Ectodermal cell (in vitro differentiated cells): ENCODE measurements at regions not wholly inside any gene's neighbourhood (a gene's known extent, or its start where the extent isn't known, plus 50 kb on each side); places are given as distances from the start of the nearest gene placed in this dataset.

Experiments
- H3K27ac ChIP-seq: 2 replicates; pipeline ENCODE4 v1.7.0; 2013; ENCODE audit warnings: mild to moderate bottlenecking, low read depth, low read length; ENCODE audit not compliant: insufficient read depth, poor library complexity, severe bottlenecking
- H3K27me3 ChIP-seq: 2 replicates; pipeline ENCODE4 v1.7.0; 2013; ENCODE audit warnings: mild to moderate bottlenecking, low read length; ENCODE audit not compliant: insufficient read depth, control insufficient read depth, poor library complexity, severe bottlenecking
- H3K36me3 ChIP-seq: one replicate; pipeline ENCODE4 v1.7.0; 2013; ENCODE audit warnings: low read length; ENCODE audit not compliant: control insufficient read depth, insufficient read depth
- H3K4me1 ChIP-seq: one replicate; pipeline ENCODE4 v1.7.0; 2013; ENCODE audit warnings: low read length; ENCODE audit not compliant: control insufficient read depth, insufficient read depth
- H3K4me3 ChIP-seq: 2 replicates; pipeline ENCODE4 v1.7.0; 2013; ENCODE audit warnings: low read depth, low read length, control low read depth; ENCODE audit not compliant: insufficient read depth
- H3K9me3 ChIP-seq: 2 replicates; pipeline ENCODE4 v1.7.0; 2013; ENCODE audit warnings: mild to moderate bottlenecking, low read length, moderate library complexity; ENCODE audit not compliant: control insufficient read depth
- WGBS, 2 experiments: methylation state at CpG; one replicate each; pipeline ENCODE4 v1.1.7; 2013; ENCODE audit warnings: missing lambda C conversion rate in 2 of 2; 5-methylcytosine and 5-hydroxymethylcytosine counted together

DNA sequence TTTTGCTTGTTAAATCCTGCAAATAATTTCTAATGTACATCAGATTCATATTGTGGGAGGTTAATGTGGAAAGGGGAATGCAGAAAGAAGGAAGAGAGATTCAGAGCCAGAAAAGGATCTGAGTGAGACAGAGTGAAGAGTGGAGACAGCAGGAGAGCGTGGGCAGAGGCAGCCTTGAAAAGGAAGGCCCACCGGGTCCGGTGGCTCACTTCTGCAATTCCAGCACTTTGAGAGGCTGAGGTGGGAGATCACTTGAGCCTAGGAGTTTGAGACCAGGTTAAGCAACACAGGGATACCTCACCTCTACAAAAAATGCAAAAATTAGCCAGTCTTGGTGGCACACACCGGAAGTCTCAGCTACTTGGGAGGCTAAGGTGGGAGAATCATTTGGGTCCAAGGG is 222.0 kb upstream of the RAB4A start:
- Histone ChIP-seq H3K4me1 (no peaks in the 10 kb centered on the region), H3K27me3 (no peaks in the 10 kb centered on the region), H3K9me3 (no peaks in the 10 kb centered on the region), H3K4me3 (no peak overlapping the region), H3K36me3 (no peaks in the 10 kb centered on the region), H3K27ac (no peak overlapping the region)
- WGBS, 2 experiments: 94 to 95% methylated on average over 4 of the region's 4 CpGs

- no peaks in the 10 kb centered on the region for H3K9me3 ChIP-seq
- no peaks in the 10 kb centered on the region for H3K27me3 ChIP-seq
- H3K36me3 ChIP-seq: no peaks in the 10 kb centered on the region
- 100% methylated on average over 1 of the region's 1 CpG for WGBS, 2 experiments
- H3K27ac ChIP-seq: no peak overlapping the region
- no peaks in the 10 kb centered on the region for H3K4me1 ChIP-seq
- H3K4me3 ChIP-seq: no peak overlapping the region
Observed at GRCh38 chr1:229056046-229056445, 214.9 kb upstream of the RAB4A start.

- WGBS, 2 experiments: 90 to 92% methylated on average over 11 of the region's 11 CpGs
Observed at GRCh38 chr1:229058111-229058561, 212.8 kb upstream of the RAB4A start.

GRCh38 chr1:229058729-229059128 is 212.2 kb upstream of the RAB4A start:
- no peaks in the 10 kb centered on the region for H3K36me3 ChIP-seq
- no peaks in the 10 kb centered on the region for H3K9me3 ChIP-seq
- no peaks in the 10 kb centered on the region for H3K27me3 ChIP-seq
- 73 to 81% methylated on average over 10 of the region's 10 CpGs for WGBS, 2 experiments
- no peak overlapping the region for H3K4me3 ChIP-seq
- H3K4me1 ChIP-seq: peaks cover 18% of the 10 kb centered on the region
- no peak overlapping the region for H3K27ac ChIP-seq

More at GRCh38 chr1:229058111-229058561, 212.8 kb upstream of the RAB4A start:
- Histone ChIP-seq H3K4me3 (no peak overlapping the region), H3K9me3 (no peaks in the 10 kb centered on the region), H3K36me3 (no peaks in the 10 kb centered on the region), H3K4me1 (peaks cover 13% of the 10 kb centered on the region), H3K27ac (no peak overlapping the region), H3K27me3 (no peaks in the 10 kb centered on the region)

DNA sequence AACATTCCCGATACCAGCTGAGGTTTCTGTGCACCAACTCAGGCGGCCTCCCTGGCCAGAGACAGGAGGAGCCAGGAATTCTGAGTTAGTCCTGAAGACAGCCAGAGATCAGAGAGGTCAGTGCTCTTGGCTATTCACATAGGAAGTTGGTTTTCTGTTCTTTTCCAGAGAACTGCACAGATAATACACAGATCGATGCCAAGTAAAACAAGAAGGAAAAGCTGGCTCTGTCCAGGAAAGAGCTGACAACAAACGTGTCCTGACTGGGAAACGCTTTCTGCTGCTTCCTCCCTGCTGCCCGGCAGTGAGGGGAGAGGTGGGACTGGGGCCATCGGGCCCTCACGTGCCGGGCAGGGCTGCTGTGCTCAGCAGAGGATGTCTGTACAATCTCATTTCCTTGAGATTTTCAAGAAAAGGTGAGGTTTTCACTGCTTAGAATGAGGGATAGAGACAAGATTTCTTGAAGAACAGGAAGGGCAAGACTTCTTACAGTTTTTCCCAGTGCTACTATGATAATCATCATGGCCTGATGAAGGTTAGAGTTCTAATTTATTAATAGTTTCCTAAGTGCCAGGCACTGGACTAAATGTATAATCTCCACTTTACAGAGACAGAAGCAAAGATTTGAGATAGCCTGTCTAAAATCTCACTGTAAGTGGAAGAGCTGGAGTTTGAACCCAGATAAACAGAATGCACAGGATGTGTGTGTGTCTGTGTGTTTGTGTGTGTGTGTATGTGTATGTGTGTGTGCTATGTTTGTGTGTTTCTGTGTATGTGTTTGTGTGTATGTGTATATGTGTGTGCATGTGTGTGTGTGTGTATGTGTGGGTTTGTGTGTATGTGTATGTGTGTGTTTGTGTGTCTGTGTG is 211.0 kb upstream of the RAB4A start:
- WGBS, 2 experiments: 85 to 87% methylated on average over 9 of the region's 9 CpGs
- Histone ChIP-seq H3K27ac (no peak overlapping the region), H3K27me3 (no peaks in the 10 kb centered on the region), H3K36me3 (no peaks in the 10 kb centered on the region), H3K4me1 (peaks cover 18% of the 10 kb centered on the region), H3K9me3 (no peaks in the 10 kb centered on the region), H3K4me3 (no peak overlapping the region)

GRCh38 chr1:229062135-229062534 is 208.8 kb upstream of the RAB4A start:
- peaks cover 18% of the 10 kb centered on the region for H3K4me1 ChIP-seq
- no peaks in the 10 kb centered on the region for H3K27me3 ChIP-seq
- H3K27ac ChIP-seq: no peak overlapping the region
- H3K36me3 ChIP-seq: no peaks in the 10 kb centered on the region
- WGBS, 2 experiments: 77 to 84% methylated on average over 5 of the region's 5 CpGs
- H3K4me3 ChIP-seq: no peak overlapping the region
- no peaks in the 10 kb centered on the region for H3K9me3 ChIP-seq

DNA sequence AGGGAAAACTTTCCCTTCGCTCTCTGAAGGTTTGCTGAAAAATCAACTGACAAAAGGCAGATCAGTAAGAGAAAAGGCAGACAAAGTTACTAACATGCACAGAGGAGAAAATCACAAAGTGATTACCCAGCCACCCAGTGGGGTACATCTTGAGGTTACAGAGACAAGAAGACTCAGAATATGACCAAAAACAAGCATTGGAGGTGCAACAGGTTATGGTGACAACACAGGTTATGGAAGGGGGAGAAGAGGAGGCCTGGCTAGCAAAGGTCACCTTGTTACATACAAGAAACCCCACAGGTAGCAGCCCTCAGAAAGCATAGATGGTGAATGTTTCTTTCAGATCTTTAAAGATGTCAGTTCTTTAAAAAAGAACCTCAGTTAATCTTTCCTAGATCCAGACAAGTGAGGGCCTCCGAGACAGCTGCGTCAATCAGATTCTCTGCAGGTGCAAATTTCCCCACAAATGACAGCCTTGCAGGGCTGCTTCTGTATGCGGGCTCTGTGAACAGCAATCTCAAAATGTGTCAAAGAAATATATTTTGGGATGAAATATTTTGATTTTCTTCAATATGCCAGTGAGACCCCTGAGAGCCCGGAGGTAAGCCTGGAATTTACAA is 207.6 kb upstream of the RAB4A start:
- Histone ChIP-seq H3K27me3 (no peaks in the 10 kb centered on the region), H3K36me3 (no peaks in the 10 kb centered on the region), H3K4me3 (no peak overlapping the region), H3K4me1 (peaks cover 18% of the 10 kb centered on the region), H3K9me3 (no peaks in the 10 kb centered on the region), H3K27ac (no peak overlapping the region)
- WGBS, 2 experiments: 92% methylated on average over 5 of the region's 5 CpGs

DNA sequence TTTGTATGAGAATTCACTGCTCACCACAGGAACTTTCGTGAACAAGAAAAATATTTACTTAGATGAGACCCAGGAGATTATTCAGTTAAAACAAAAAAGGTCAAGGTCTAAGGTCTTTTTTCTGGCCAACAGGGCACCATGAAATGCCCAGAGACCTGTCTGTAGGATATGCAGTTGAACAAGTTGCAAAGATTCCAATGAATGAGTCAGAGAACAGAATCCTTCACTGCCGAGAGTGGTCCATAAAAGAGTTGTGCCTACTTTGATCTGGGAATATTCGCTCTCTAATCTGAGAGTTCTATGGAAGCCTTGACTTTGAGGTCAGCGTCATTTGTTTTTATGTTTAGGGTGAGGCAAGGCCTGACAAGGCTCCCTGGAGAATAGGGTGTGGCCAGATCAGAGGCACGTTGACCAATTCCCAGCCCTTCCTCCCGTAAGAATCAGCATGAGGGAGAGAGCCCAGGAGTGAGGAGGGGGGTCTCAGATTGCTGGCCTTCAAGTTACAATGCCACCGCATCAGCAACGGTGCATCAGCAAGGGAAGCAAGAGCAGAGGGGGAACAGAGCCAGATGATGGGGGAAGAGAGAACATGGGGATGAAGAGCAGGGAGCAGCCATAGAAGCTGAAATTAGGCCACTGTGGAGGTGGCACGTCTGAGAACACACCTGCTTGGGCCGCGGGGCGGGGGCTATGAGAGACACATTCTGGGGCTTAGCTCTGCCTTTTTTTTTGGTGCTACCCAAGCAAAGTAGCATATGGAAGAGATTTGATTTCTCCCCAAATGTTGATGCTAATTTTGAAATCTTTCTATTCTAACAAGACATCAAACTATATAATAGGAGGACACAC is 206.4 kb upstream of the RAB4A start:
- H3K27me3 ChIP-seq: no peaks in the 10 kb centered on the region
- H3K9me3 ChIP-seq: no peaks in the 10 kb centered on the region
- peaks cover 18% of the 10 kb centered on the region for H3K4me1 ChIP-seq
- H3K4me3 ChIP-seq: no peak overlapping the region
- H3K36me3 ChIP-seq: no peaks in the 10 kb centered on the region
- no peak overlapping the region for H3K27ac ChIP-seq
- 75 to 78% methylated on average over 11 of the region's 12 CpGs for WGBS, 2 experiments

DNA sequence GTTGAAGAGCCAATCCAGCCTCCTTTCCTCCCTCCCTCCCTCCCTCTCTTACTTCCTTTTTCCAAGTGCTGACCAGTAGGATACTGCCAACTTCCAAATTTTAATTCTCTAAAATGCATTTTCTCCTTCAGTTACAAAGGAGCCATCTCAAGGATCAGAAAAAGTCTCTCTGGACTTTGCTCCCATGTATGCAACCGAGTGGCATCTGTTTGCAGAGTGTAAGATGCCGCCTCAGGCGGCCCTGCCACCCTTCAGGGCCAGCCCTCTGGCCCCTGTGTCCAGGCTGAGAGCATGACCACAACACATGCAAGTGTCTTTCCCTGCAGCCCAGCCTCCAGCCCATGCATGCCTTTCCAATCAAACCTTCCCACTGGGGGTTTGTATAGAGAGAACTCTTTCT is 205.3 kb upstream of the RAB4A start:
- H3K36me3 ChIP-seq: no peaks in the 10 kb centered on the region
- no peak overlapping the region for H3K4me3 ChIP-seq
- H3K27ac ChIP-seq: no peak overlapping the region
- peaks cover 18% of the 10 kb centered on the region for H3K4me1 ChIP-seq
- WGBS, 2 experiments: 93 to 96% methylated on average over 3 of the region's 3 CpGs
- no peaks in the 10 kb centered on the region for H3K9me3 ChIP-seq
- H3K27me3 ChIP-seq: no peaks in the 10 kb centered on the region

GRCh38 chr1:229066591-229066990 is 204.3 kb upstream of the RAB4A start:
- H3K4me3 ChIP-seq: no peak overlapping the region
- peaks cover 18% of the 10 kb centered on the region for H3K4me1 ChIP-seq
- WGBS, 2 experiments: 92 to 95% methylated on average over 3 of the region's 3 CpGs
- H3K27ac ChIP-seq: no peak overlapping the region
- no peaks in the 10 kb centered on the region for H3K27me3 ChIP-seq
- H3K36me3 ChIP-seq: no peaks in the 10 kb centered on the region
- H3K9me3 ChIP-seq: no peaks in the 10 kb centered on the region
